ENCODE measurements at regions not wholly inside any gene's neighbourhood (a gene's known extent, or its start where the extent isn't known, plus 50 kb on each side); places are given as distances from the start of the nearest gene placed in this dataset.

- no peak overlapping the region for H3K27ac Mint-ChIP-seq
- H3K36me3 Mint-ChIP-seq: no peaks in the 10 kb centered on the region
- no peaks in the 10 kb centered on the region for H3K4me1 Mint-ChIP-seq
- H3K27me3 Mint-ChIP-seq (ENCODE audit: low read depth in 3 of 3): peaks cover 0 to 4% (median 0%) of the 10 kb centered on the region in 3 donors
- H3K4me3 Mint-ChIP-seq: no peak overlapping the region
- DNase-seq: no peak
- H3K9me3 Mint-ChIP-seq: peaks cover 7 to 24% (median 12%) of the 10 kb centered on the region in 6 donors
These were observed 205.2 kb upstream of the ADCY2 start for GRCh38 chr5:7190712-7191250.

GRCh38 chr5:7192016-7192415, 203.9 kb upstream of the ADCY2 start:
- H3K4me3 Mint-ChIP-seq: no peak overlapping the region
- no peaks in the 10 kb centered on the region for H3K4me1 Mint-ChIP-seq
- no peak overlapping the region for H3K27ac Mint-ChIP-seq
- DNase-seq: no peak
- peaks cover 7 to 22% (median 11%) of the 10 kb centered on the region in 6 donors for H3K9me3 Mint-ChIP-seq
- no peaks in the 10 kb centered on the region for H3K36me3 Mint-ChIP-seq
- H3K27me3 Mint-ChIP-seq (ENCODE audit: low read depth in 3 of 3): no peaks in the 10 kb centered on the region

- no peak overlapping the region for H3K27ac Mint-ChIP-seq
- peaks cover 2 to 26% (median 16%) of the 10 kb centered on the region in 6 donors for H3K9me3 Mint-ChIP-seq
- peaks cover 0 to 4% (median 3%) of the 10 kb centered on the region in 3 donors for H3K27me3 Mint-ChIP-seq (ENCODE audit: low read depth in 3 of 3)
- peaks cover 0 to 3% (median 0%) of the 10 kb centered on the region in 3 donors for H3K36me3 Mint-ChIP-seq
- H3K4me1 Mint-ChIP-seq: no peaks in the 10 kb centered on the region
- DNase-seq: no peak
- no peak overlapping the region for H3K4me3 Mint-ChIP-seq
These were observed 193.1 kb upstream of the ADCY2 start for GRCh38 chr5:7202846-7203245.

- peaks cover 0 to 3% (median 0%) of the 10 kb centered on the region in 3 donors for H3K36me3 Mint-ChIP-seq
- no peak for DNase-seq
- peaks cover 0 to 41% (median 13%) of the 10 kb centered on the region in 6 donors for H3K9me3 Mint-ChIP-seq
- H3K4me3 Mint-ChIP-seq: no peak overlapping the region
- H3K4me1 Mint-ChIP-seq: no peaks in the 10 kb centered on the region
- H3K27ac Mint-ChIP-seq: no peak overlapping the region
- peaks cover 0 to 2% (median 1%) of the 10 kb centered on the region in 3 donors for H3K27me3 Mint-ChIP-seq (ENCODE audit: low read depth in 3 of 3)
These were observed 188.0 kb upstream of the ADCY2 start for GRCh38 chr5:7207979-7208378.

GRCh38 chr5:7208938-7209337, 187.0 kb upstream of the ADCY2 start:
- Mint-ChIP-seq H3K4me1 (no peaks in the 10 kb centered on the region), H3K36me3 (peaks cover 0 to 3% (median 0%) of the 10 kb centered on the region in 3 donors), H3K9me3 (peaks cover 0 to 40% (median 11%) of the 10 kb centered on the region in 6 donors), H3K27me3 (ENCODE audit: low read depth in 3 of 3) (peaks cover 0 to 2% (median 0%) of the 10 kb centered on the region in 3 donors), H3K27ac (no peak overlapping the region), H3K4me3 (no peak overlapping the region)
- no peak for DNase-seq

- H3K36me3 Mint-ChIP-seq: no peaks in the 10 kb centered on the region
- H3K9me3 Mint-ChIP-seq: peaks cover 0 to 35% (median 9%) of the 10 kb centered on the region in 6 donors
- no peak overlapping the region for H3K27ac Mint-ChIP-seq
- H3K4me3 Mint-ChIP-seq: no peak overlapping the region
- H3K4me1 Mint-ChIP-seq: no peaks in the 10 kb centered on the region
- peaks cover 0 to 2% (median 0%) of the 10 kb centered on the region in 3 donors for H3K27me3 Mint-ChIP-seq (ENCODE audit: low read depth in 3 of 3)
- no peak for DNase-seq
These were observed 186.3 kb upstream of the ADCY2 start for GRCh38 chr5:7209658-7210057.

- no peak overlapping the region for H3K4me3 Mint-ChIP-seq
- no peak overlapping the region for H3K27ac Mint-ChIP-seq
- DNase-seq: no peak
- no peaks in the 10 kb centered on the region for H3K4me1 Mint-ChIP-seq
- H3K27me3 Mint-ChIP-seq (ENCODE audit: low read depth in 3 of 3): no peaks in the 10 kb centered on the region
- H3K9me3 Mint-ChIP-seq: peaks cover 0 to 29% (median 6%) of the 10 kb centered on the region in 6 donors
- no peaks in the 10 kb centered on the region for H3K36me3 Mint-ChIP-seq
These were observed 185.4 kb upstream of the ADCY2 start for GRCh38 chr5:7210549-7210948.

- Mint-ChIP-seq H3K9me3 (peaks cover 0 to 27% (median 2%) of the 10 kb centered on the region in 6 donors), H3K27ac (no peak overlapping the region), H3K27me3 (ENCODE audit: low read depth in 3 of 3) (no peaks in the 10 kb centered on the region), H3K4me1 (no peaks in the 10 kb centered on the region), H3K36me3 (no peaks in the 10 kb centered on the region), H3K4me3 (no peak overlapping the region)
- DNase-seq: no peak
These were observed 182.4 kb upstream of the ADCY2 start for GRCh38 chr5:7213525-7213924.

GRCh38 chr5:7214906-7215416, 181.0 kb upstream of the ADCY2 start:
- H3K4me1 Mint-ChIP-seq: no peaks in the 10 kb centered on the region

GRCh38 chr5:7218141-7218540, 177.8 kb upstream of the ADCY2 start:
- H3K36me3 Mint-ChIP-seq: no peaks in the 10 kb centered on the region
- H3K27me3 Mint-ChIP-seq (ENCODE audit: low read depth in 3 of 3): no peaks in the 10 kb centered on the region
- no peak overlapping the region for H3K27ac Mint-ChIP-seq
- no peak for DNase-seq
- H3K9me3 Mint-ChIP-seq: peaks cover 0 to 5% (median 1%) of the 10 kb centered on the region in 6 donors
- H3K4me1 Mint-ChIP-seq: no peaks in the 10 kb centered on the region
- H3K4me3 Mint-ChIP-seq: no peak overlapping the region

More at GRCh38 chr5:7214906-7215416, 181.0 kb upstream of the ADCY2 start:
- H3K4me3 Mint-ChIP-seq: no peak overlapping the region
- no peak for DNase-seq
- H3K9me3 Mint-ChIP-seq: peaks cover 0 to 22% (median 2%) of the 10 kb centered on the region in 6 donors
- no peak overlapping the region for H3K27ac Mint-ChIP-seq
- H3K36me3 Mint-ChIP-seq: no peaks in the 10 kb centered on the region
- H3K27me3 Mint-ChIP-seq (ENCODE audit: low read depth in 3 of 3): no peaks in the 10 kb centered on the region

GRCh38 chr5:7220156-7220555, 175.8 kb upstream of the ADCY2 start:
- no peaks in the 10 kb centered on the region for H3K27me3 Mint-ChIP-seq (ENCODE audit: low read depth in 3 of 3)
- no peaks in the 10 kb centered on the region for H3K4me1 Mint-ChIP-seq
- H3K9me3 Mint-ChIP-seq: peaks cover 0 to 12% (median 4%) of the 10 kb centered on the region in 6 donors
- no peak overlapping the region for H3K4me3 Mint-ChIP-seq
- DNase-seq: no peak
- H3K36me3 Mint-ChIP-seq: no peaks in the 10 kb centered on the region
- H3K27ac Mint-ChIP-seq: no peak overlapping the region

- Mint-ChIP-seq H3K36me3 (no peaks in the 10 kb centered on the region), H3K4me3 (no peak overlapping the region), H3K9me3 (peaks cover 0 to 12% (median 4%) of the 10 kb centered on the region in 6 donors), H3K27me3 (ENCODE audit: low read depth in 3 of 3) (peaks cover 0 to 2% (median 0%) of the 10 kb centered on the region in 3 donors), H3K27ac (no peak overlapping the region), H3K4me1 (no peaks in the 10 kb centered on the region)
- DNase-seq: no peak
These were observed 174.9 kb upstream of the ADCY2 start for GRCh38 chr5:7221041-7221440.

- Mint-ChIP-seq H3K4me3 (no peak overlapping the region), H3K27ac (no peak overlapping the region)
These were observed 170.1 kb upstream of the ADCY2 start for GRCh38 chr5:7225826-7226225.

GRCh38 chr5:7242118-7242710, 153.7 kb upstream of the ADCY2 start:
- no peaks in the 10 kb centered on the region for H3K36me3 Mint-ChIP-seq

More at GRCh38 chr5:7225826-7226225, 170.1 kb upstream of the ADCY2 start:
- peaks cover 0 to 5% (median 0%) of the 10 kb centered on the region in 3 donors for H3K36me3 Mint-ChIP-seq
- no peak for DNase-seq
- peaks cover 0 to 2% (median 0%) of the 10 kb centered on the region in 3 donors for H3K27me3 Mint-ChIP-seq (ENCODE audit: low read depth in 3 of 3)
- H3K4me1 Mint-ChIP-seq: no peaks in the 10 kb centered on the region
- H3K9me3 Mint-ChIP-seq: peaks cover 5 to 26% (median 14%) of the 10 kb centered on the region in 6 donors

More at GRCh38 chr5:7242118-7242710, 153.7 kb upstream of the ADCY2 start:
- Mint-ChIP-seq H3K9me3 (peaks cover 0 to 30% (median 0%) of the 10 kb centered on the region in 6 donors), H3K27me3 (ENCODE audit: low read depth in 3 of 3) (peaks cover 0 to 2% (median 0%) of the 10 kb centered on the region in 3 donors), H3K4me1 (no peaks in the 10 kb centered on the region), H3K27ac (no peak overlapping the region), H3K4me3 (no peak overlapping the region)
- no peak for DNase-seq
